ENCODE measurements at regions not wholly inside any gene's neighbourhood (a gene's known extent, or its start where the extent isn't known, plus 50 kb on each side); places are given as distances from the start of the nearest gene placed in this dataset.

- DNase-seq (ENCODE audit: low read depth in 2 of 2), result peak; percentile 17 to 18
Measured at GRCh38 chr2:234335661-234336228, 161.1 kb downstream of the ARL4C start.

- no peak for DNase-seq (ENCODE audit: low read depth in 2 of 2)
Measured at GRCh38 chr2:234334756-234335155, 162.1 kb downstream of the ARL4C start.

GRCh38 chr2:234334151-234334550 lies 162.7 kb downstream of the ARL4C start:
- no peak for DNase-seq (ENCODE audit: low read depth in 2 of 2)

- no peak for DNase-seq (ENCODE audit: low read depth in 2 of 2)
Measured at GRCh38 chr2:234333168-234334130, 163.4 kb downstream of the ARL4C start.

GRCh38 chr2:234331966-234332365 lies 164.9 kb downstream of the ARL4C start:
- DNase-seq (ENCODE audit: low read depth in 2 of 2), result no peak

- no peak for DNase-seq (ENCODE audit: low read depth in 2 of 2)
Measured at GRCh38 chr2:234331566-234331965, 165.3 kb downstream of the ARL4C start.

- DNase-seq (ENCODE audit: low read depth in 2 of 2), result no peak
Measured at GRCh38 chr2:234330902-234331301, 166.0 kb downstream of the ARL4C start.

- DNase-seq (ENCODE audit: low read depth in 2 of 2), result no peak
Measured at GRCh38 chr2:234329202-234329960, 167.5 kb downstream of the ARL4C start.

GRCh38 chr2:234328444-234328990 lies 168.4 kb downstream of the ARL4C start:
- DNase-seq (ENCODE audit: low read depth in 2 of 2), result no peak

- DNase-seq (ENCODE audit: low read depth in 2 of 2), result no peak
Measured at GRCh38 chr2:234326694-234327093, 170.2 kb downstream of the ARL4C start.

- no peak for DNase-seq (ENCODE audit: low read depth in 2 of 2)
Measured at GRCh38 chr2:234324116-234324515, 172.8 kb downstream of the ARL4C start.

- no peak for DNase-seq (ENCODE audit: low read depth in 2 of 2)
Measured at GRCh38 chr2:234322766-234323465, 174.0 kb downstream of the ARL4C start.

GRCh38 chr2:234320066-234320465 lies 176.8 kb downstream of the ARL4C start:
- DNase-seq (ENCODE audit: low read depth in 2 of 2), result no peak

- DNase-seq (ENCODE audit: low read depth in 2 of 2), result no peak
Measured at GRCh38 chr2:234318361-234318760, 178.5 kb downstream of the ARL4C start.

- DNase-seq (ENCODE audit: low read depth in 2 of 2), result no peak
Measured at GRCh38 chr2:234313558-234313957, 183.3 kb downstream of the ARL4C start.

- DNase-seq (ENCODE audit: low read depth in 2 of 2), result no peak
Measured at GRCh38 chr2:234310166-234310565, 186.7 kb downstream of the ARL4C start.

- DNase-seq (ENCODE audit: low read depth in 2 of 2), result no peak
Measured at GRCh38 chr2:234309431-234309830, 187.4 kb downstream of the ARL4C start.

GRCh38 chr2:234308813-234309195 lies 188.1 kb downstream of the ARL4C start:
- peak; percentile 64 to 65 for DNase-seq (ENCODE audit: low read depth in 2 of 2)

GRCh38 chr2:234308073-234308812 lies 188.6 kb downstream of the ARL4C start:
- DNase-seq (ENCODE audit: low read depth in 2 of 2), result no peak

- no peak for DNase-seq (ENCODE audit: low read depth in 2 of 2)
Measured at GRCh38 chr2:234307322-234307961, 189.4 kb downstream of the ARL4C start.

Data from stimulated activated CD4-positive, alpha-beta T cell treated with anti-CD3 and anti-CD28 coated beads, Interleukin-15, amount 100 ng/mL, for 48 hours (primary cell).